ENCODE measurements at regions not wholly inside any gene's neighbourhood (a gene's known extent, or its start where the extent isn't known, plus 50 kb on each side); places are given as distances from the start of the nearest gene placed in this dataset.

DNA sequence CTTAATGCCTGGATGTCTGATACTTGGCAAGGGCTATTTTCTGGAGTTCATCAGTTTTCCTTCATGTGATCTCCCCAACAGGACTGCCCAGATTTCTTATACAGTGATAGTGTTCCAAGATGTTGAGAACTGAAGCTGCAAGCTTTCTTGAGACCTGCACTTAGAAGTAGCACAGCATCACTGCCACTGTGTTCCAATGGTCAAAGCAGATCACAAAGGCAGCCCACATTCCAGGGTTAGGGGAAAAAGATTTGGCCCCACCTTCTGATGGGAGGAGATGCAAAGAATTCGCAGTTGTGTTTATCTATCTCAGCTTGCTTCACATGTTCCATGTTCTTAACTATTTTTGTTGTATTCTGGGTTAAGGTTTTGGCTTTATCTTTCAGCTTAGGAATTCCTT lies 78.2 kb downstream of the GPX5 start:
- intact Hi-C loops (cut with micrococcal nuclease): no loop called here
- POLR2A ChIA-PET (ENCODE audit: unreplicated experiment): no interaction called here

DNA sequence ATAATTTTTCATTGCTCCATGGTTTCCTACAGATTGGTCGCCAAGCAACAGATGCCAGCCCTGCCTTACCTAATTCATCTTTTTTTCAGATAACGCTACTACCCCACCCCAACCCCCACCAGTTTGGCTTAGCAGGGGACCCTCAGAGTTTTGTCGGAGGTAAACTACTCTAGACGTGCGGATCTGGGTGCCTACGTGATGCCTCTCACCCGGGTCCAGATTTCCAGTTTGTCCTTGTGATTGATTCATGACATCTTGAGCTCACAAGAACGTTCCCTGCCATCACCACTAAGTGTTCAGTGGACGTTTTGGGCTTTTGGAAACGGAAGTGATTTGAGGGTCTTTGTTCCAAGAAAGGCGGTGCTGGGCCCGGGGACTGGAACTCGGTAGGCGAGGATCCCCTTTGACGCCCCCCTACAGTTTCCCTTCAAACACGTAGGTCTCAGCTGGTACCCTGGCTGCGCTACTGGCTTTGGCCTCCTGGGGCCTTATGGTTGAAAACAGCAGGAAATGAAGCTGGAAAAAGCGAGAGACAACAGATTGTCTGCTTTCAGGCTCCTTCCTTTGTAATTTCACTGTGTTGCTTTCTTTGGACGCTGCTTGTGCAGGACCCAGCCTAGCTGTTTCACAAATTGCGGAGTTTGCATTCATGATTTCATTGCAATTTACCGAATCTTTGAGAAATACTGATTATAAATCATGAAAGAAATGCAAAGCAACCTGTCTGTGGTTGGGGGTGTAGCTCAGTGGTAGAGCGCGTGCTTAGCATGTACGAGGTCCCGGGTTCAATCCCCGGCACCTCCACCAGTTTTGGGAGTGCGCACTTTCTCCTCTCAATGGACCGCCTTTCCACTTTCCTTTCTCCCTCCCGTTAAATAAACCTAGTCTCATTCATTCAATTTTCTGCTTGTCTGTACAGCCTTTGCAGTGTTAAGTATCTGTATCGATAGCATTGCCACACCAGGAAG lies 81.0 kb downstream of the GPX5 start:
- peak; percentile 45 for TF ChIP-seq CTCF (conservative IDR thresholded peaks at IDR 0.05; ENCODE audit: low read depth, low read length)
- TF ChIP-seq EZH2phosphoT487 (IDR thresholded peaks at IDR 0.05; ENCODE audit: borderline replicate concordance, low read length): no peak
- CTCF ChIA-PET: interaction anchor here (1.0 to 1.1 kb wide), 2 partner anchors 17 to 22 kb away, joined by 3 read pairs; no protein-coding TSS in a partner anchor
- H3K9ac ChIP-seq (ENCODE audit: low read length): no peak overlapping the region
- H3K79me2 ChIP-seq (ENCODE audit: low read length): no peaks in the 10 kb centered on the region
- 0 out of 2 replicates have a peak, but pooled peaks cover 3% of the 10 kb centered on the region for H3K27me3 ChIP-seq (ENCODE audit: low read length)
- no peak overlapping the region for H3K27ac ChIP-seq (ENCODE audit: low read length)
- no peaks in the 10 kb centered on the region for H3K4me1 ChIP-seq (ENCODE audit: insufficient read depth, low read length)
- intact Hi-C loops (cut with micrococcal nuclease): no loop called here
- ATAC-seq (peak; percentile 95), DNase-seq (peak; percentile 59)
- no TSS peak for BruUV-seq (replicated peaks)
- H3K9me3 ChIP-seq (ENCODE audit: low read length): no peaks in the 10 kb centered on the region
- peak overlapping the region; percentile 81 for H2AFZ ChIP-seq (ENCODE audit: low read length)
- no peaks in the 10 kb centered on the region for H4K20me1 ChIP-seq (ENCODE audit: low read length)
- H3F3A ChIP-seq (ENCODE audit: low read length, unreplicated experiment): no peaks in the 10 kb centered on the region
- H3K4me3 ChIP-seq (ENCODE audit: low read length): peak overlapping the region; percentile 68
- no peaks in the 10 kb centered on the region for H3K36me3 ChIP-seq (ENCODE audit: low read depth, low read length)
- H3K4me2 ChIP-seq (ENCODE audit: low read length): peak overlapping the region; percentile 74
- no peaks in the 10 kb centered on the region for H3K9me2 ChIP-seq (replicated peaks; ENCODE audit: low read length)
- POLR2A ChIA-PET (ENCODE audit: unreplicated experiment): no interaction called here

More for the DNA sequence above, 78.2 kb downstream of the GPX5 start:
- Histone ChIP-seq H3K27me3 (ENCODE audit: low read length) (no peaks in the 10 kb centered on the region), H2AFZ (ENCODE audit: low read length) (0 out of 2 replicates have a peak overlapping the region, but pooled peaks have one; percentile 26), H3K36me3 (ENCODE audit: low read depth, low read length) (no peaks in the 10 kb centered on the region), H3K4me2 (ENCODE audit: low read length) (no peak overlapping the region), H3K27ac (ENCODE audit: low read length) (no peak overlapping the region), H3K9me2 (replicated peaks; ENCODE audit: low read length) (no peaks in the 10 kb centered on the region), H3K79me2 (ENCODE audit: low read length) (no peaks in the 10 kb centered on the region), H3K9me3 (ENCODE audit: low read length) (no peaks in the 10 kb centered on the region), H3K9ac (ENCODE audit: low read length) (no peak overlapping the region), H3K4me1 (ENCODE audit: insufficient read depth, low read length) (no peaks in the 10 kb centered on the region), H3K4me3 (ENCODE audit: low read length) (no peak overlapping the region), H3F3A (ENCODE audit: low read length, unreplicated experiment) (no peaks in the 10 kb centered on the region), H4K20me1 (ENCODE audit: low read length) (no peaks in the 10 kb centered on the region)
- CTCF ChIA-PET: no interaction called here
- BruUV-seq (replicated peaks): no TSS peak
- DNase-seq (no peak), ATAC-seq (no peak)
- TF ChIP-seq EZH2phosphoT487 (IDR thresholded peaks at IDR 0.05; ENCODE audit: borderline replicate concordance, low read length): no peak
- TF ChIP-seq CTCF (conservative IDR thresholded peaks at IDR 0.05; ENCODE audit: low read depth, low read length): no peak
- no peak for TF ChIP-seq EZH2 (IDR thresholded peaks at IDR 0.05; ENCODE audit: low read length, unreplicated experiment)

DNA sequence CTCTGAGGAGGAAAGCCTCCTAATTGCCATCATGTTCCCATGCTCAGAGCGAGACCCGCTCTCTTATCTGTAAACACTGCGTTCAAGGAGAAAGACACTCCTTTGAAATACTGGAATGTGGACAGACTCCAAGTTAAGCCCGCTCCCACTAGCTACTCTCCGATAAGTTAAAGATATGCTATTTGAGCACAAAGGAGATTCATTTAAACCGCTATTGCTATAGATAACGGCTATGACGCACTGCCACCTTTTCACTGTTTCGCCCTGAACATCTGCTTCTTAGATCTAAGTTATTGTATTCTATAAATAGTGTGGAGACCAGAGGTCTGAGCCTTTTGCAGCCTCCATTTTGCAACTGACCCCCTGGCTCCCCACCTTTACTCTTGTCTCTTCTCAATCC lies 82.3 kb downstream of the GPX5 start:
- Histone ChIP-seq H3K79me2 (ENCODE audit: low read length) (no peaks in the 10 kb centered on the region), H4K20me1 (ENCODE audit: low read length) (no peaks in the 10 kb centered on the region), H3K9me2 (replicated peaks; ENCODE audit: low read length) (no peaks in the 10 kb centered on the region), H3K4me1 (ENCODE audit: insufficient read depth, low read length) (no peaks in the 10 kb centered on the region), H3K9me3 (ENCODE audit: low read length) (no peaks in the 10 kb centered on the region), H3K27ac (ENCODE audit: low read length) (no peak overlapping the region), H3K4me2 (ENCODE audit: low read length) (no peak overlapping the region), H3F3A (ENCODE audit: low read length, unreplicated experiment) (no peaks in the 10 kb centered on the region), H3K9ac (ENCODE audit: low read length) (no peak overlapping the region), H3K27me3 (ENCODE audit: low read length) (peaks cover 9% of the 10 kb centered on the region; the same call in 1 of the 2 replicates), H3K36me3 (ENCODE audit: low read depth, low read length) (no peaks in the 10 kb centered on the region), H3K4me3 (ENCODE audit: low read length) (no peak overlapping the region), H2AFZ (ENCODE audit: low read length) (no peak overlapping the region)
- BruUV-seq (replicated peaks): no TSS peak
- no peak for ATAC-seq
- intact Hi-C loops (cut with micrococcal nuclease): no loop called here
- TF ChIP-seq CTCF (conservative IDR thresholded peaks at IDR 0.05; ENCODE audit: low read depth, low read length) (no peak), EZH2phosphoT487 (IDR thresholded peaks at IDR 0.05; ENCODE audit: borderline replicate concordance, low read length) (no peak), EZH2 (IDR thresholded peaks at IDR 0.05; ENCODE audit: low read length, unreplicated experiment) (no peak)
- ChIA-PET CTCF (no interaction called here), POLR2A (ENCODE audit: unreplicated experiment) (no interaction called here)
- no peak for DNase-seq

Measured in PC-3 (cell line).